PC-9 (cell line): ENCODE measurements at regions not wholly inside any gene's neighbourhood (a gene's known extent, or its start where the extent isn't known, plus 50 kb on each side); places are given as distances from the start of the nearest gene placed in this dataset.

Experiments
- CTCF ChIP-seq: fragments of 200-600 bp; sonication (generic); conservative IDR thresholded peaks from 2 replicates; pipeline ENCODE4 v1.6.1; 2017; ENCODE audit warnings: mixed run types, antibody characterized with exemption, mild to moderate bottlenecking, moderate library complexity
- EZH2 ChIP-seq: fragments of 200-600 bp; sonication (generic); IDR thresholded peaks from 2 replicates; pipeline ENCODE4 v1.8.0; 2017; ENCODE audit warnings: antibody characterized with exemption, low read depth

- no peak for TF ChIP-seq CTCF
- no peak for TF ChIP-seq EZH2
Measured at GRCh38 chr5:30099634-30100033, 1093.9 kb upstream of the CDH6 start.
